Activated CD4-positive, alpha-beta T cell treated with anti-CD3 and anti-CD28 coated beads, Interleukin-2, amount 10 ng/mL, durations not matched to agents 24 days and 14 days (primary cell): ENCODE measurements at regions not wholly inside any gene's neighbourhood (a gene's known extent, or its start where the extent isn't known, plus 50 kb on each side); places are given as distances from the start of the nearest gene placed in this dataset.

Experiments used
- DNase-seq: peaks from one replicate; pipeline ENCODE4 v3.0.0; 2022
- H3K27ac Mint-ChIP-seq: one replicate; pipeline ENCODE4 v1.8.0; 2022; ENCODE audit warnings: mild to moderate bottlenecking, mixed read lengths
- H3K27me3 Mint-ChIP-seq: one replicate; pipeline ENCODE4 v1.8.0; 2022; ENCODE audit warnings: mixed read lengths
- H3K36me3 Mint-ChIP-seq: one replicate; pipeline ENCODE4 v1.8.0; 2022; ENCODE audit warnings: low read depth, mild to moderate bottlenecking, mixed read lengths
- H3K4me1 Mint-ChIP-seq: one replicate; pipeline ENCODE4 v1.8.0; 2021; ENCODE audit warnings: mixed read lengths
- H3K4me3 Mint-ChIP-seq: one replicate; pipeline ENCODE4 v1.8.0; 2022; ENCODE audit warnings: mild to moderate bottlenecking, moderate library complexity, mixed read lengths
- H3K9me3 Mint-ChIP-seq: one replicate; pipeline ENCODE4 v1.8.0; 2021; ENCODE audit warnings: mixed read lengths
- intact Hi-C: fragments of 100-400 bp; cut with micrococcal nuclease; formaldehyde crosslinking; loops from one replicate; pipeline ENCODE4 v1.15.1; 2023

- Mint-ChIP-seq H3K27ac (no peak overlapping the region), H3K4me3 (no peak overlapping the region), H3K4me1 (no peaks in the 10 kb centered on the region), H3K9me3 (no peaks in the 10 kb centered on the region), H3K36me3 (no peaks in the 10 kb centered on the region), H3K27me3 (no peaks in the 10 kb centered on the region)
- intact Hi-C loops: no loop called here
- no peak for DNase-seq
Observed at GRCh38 chr2:153138651-153139375, 339.7 kb downstream of the RPRM start.

- intact Hi-C loops: no loop called here
- H3K36me3 Mint-ChIP-seq: no peaks in the 10 kb centered on the region
- H3K27me3 Mint-ChIP-seq: no peaks in the 10 kb centered on the region
- H3K4me1 Mint-ChIP-seq: no peaks in the 10 kb centered on the region
- no peak overlapping the region for H3K27ac Mint-ChIP-seq
- no peak overlapping the region for H3K4me3 Mint-ChIP-seq
- no peak for DNase-seq
- no peaks in the 10 kb centered on the region for H3K9me3 Mint-ChIP-seq
Observed at GRCh38 chr2:153136216-153136615, 342.3 kb downstream of the RPRM start.

- intact Hi-C loops: no loop called here
- no peak for DNase-seq
- H3K27me3 Mint-ChIP-seq: no peaks in the 10 kb centered on the region
- H3K27ac Mint-ChIP-seq: no peak overlapping the region
- H3K4me1 Mint-ChIP-seq: no peaks in the 10 kb centered on the region
- H3K4me3 Mint-ChIP-seq: no peak overlapping the region
- H3K36me3 Mint-ChIP-seq: no peaks in the 10 kb centered on the region
- no peaks in the 10 kb centered on the region for H3K9me3 Mint-ChIP-seq
Observed at GRCh38 chr2:153134725-153135124, 343.8 kb downstream of the RPRM start.

- Mint-ChIP-seq H3K27ac (no peak overlapping the region), H3K9me3 (no peaks in the 10 kb centered on the region), H3K4me3 (no peak overlapping the region), H3K4me1 (no peaks in the 10 kb centered on the region), H3K36me3 (no peaks in the 10 kb centered on the region), H3K27me3 (no peaks in the 10 kb centered on the region)
- intact Hi-C loops: no loop called here
- no peak for DNase-seq
Observed at GRCh38 chr2:153133716-153134115, 344.8 kb downstream of the RPRM start.

- H3K9me3 Mint-ChIP-seq: peaks cover 3% of the 10 kb centered on the region
- H3K4me1 Mint-ChIP-seq: no peaks in the 10 kb centered on the region
- no peaks in the 10 kb centered on the region for H3K27me3 Mint-ChIP-seq
- H3K4me3 Mint-ChIP-seq: no peak overlapping the region
- H3K27ac Mint-ChIP-seq: no peak overlapping the region
- no peak for DNase-seq
- H3K36me3 Mint-ChIP-seq: no peaks in the 10 kb centered on the region
- intact Hi-C loops: no loop called here
Observed at GRCh38 chr2:153132418-153132817, 346.1 kb downstream of the RPRM start.

GRCh38 chr2:153115141-153115540 lies 363.4 kb downstream of the RPRM start:
- no peak overlapping the region for H3K4me3 Mint-ChIP-seq
- H3K27ac Mint-ChIP-seq: no peak overlapping the region
- intact Hi-C loops: no loop called here
- peaks cover 4% of the 10 kb centered on the region for H3K9me3 Mint-ChIP-seq
- no peaks in the 10 kb centered on the region for H3K36me3 Mint-ChIP-seq
- no peaks in the 10 kb centered on the region for H3K4me1 Mint-ChIP-seq
- no peak for DNase-seq
- H3K27me3 Mint-ChIP-seq: no peaks in the 10 kb centered on the region

GRCh38 chr2:153110486-153110885 lies 368.1 kb downstream of the RPRM start:
- no peaks in the 10 kb centered on the region for H3K9me3 Mint-ChIP-seq
- intact Hi-C loops: no loop called here
- H3K4me1 Mint-ChIP-seq: peaks cover 2% of the 10 kb centered on the region
- DNase-seq: no peak
- H3K36me3 Mint-ChIP-seq: no peaks in the 10 kb centered on the region
- H3K27ac Mint-ChIP-seq: no peak overlapping the region
- H3K27me3 Mint-ChIP-seq: no peaks in the 10 kb centered on the region
- no peak overlapping the region for H3K4me3 Mint-ChIP-seq

GRCh38 chr2:153109793-153110192 lies 368.8 kb downstream of the RPRM start:
- Mint-ChIP-seq H3K4me1 (peaks cover 2% of the 10 kb centered on the region), H3K9me3 (no peaks in the 10 kb centered on the region), H3K27ac (no peak overlapping the region), H3K27me3 (no peaks in the 10 kb centered on the region), H3K4me3 (no peak overlapping the region), H3K36me3 (no peaks in the 10 kb centered on the region)
- DNase-seq: no peak
- intact Hi-C loops: no loop called here

GRCh38 chr2:153106802-153107477 lies 371.6 kb downstream of the RPRM start:
- intact Hi-C loops: no loop called here
- no peak overlapping the region for H3K27ac Mint-ChIP-seq

GRCh38 chr2:153105829-153106578 lies 372.6 kb downstream of the RPRM start:
- no peak overlapping the region for H3K4me3 Mint-ChIP-seq
- no peaks in the 10 kb centered on the region for H3K27me3 Mint-ChIP-seq
- peaks cover 2% of the 10 kb centered on the region for H3K4me1 Mint-ChIP-seq
- no peak overlapping the region for H3K27ac Mint-ChIP-seq
- DNase-seq: no peak
- no peaks in the 10 kb centered on the region for H3K36me3 Mint-ChIP-seq
- intact Hi-C loops: no loop called here
- no peaks in the 10 kb centered on the region for H3K9me3 Mint-ChIP-seq

More at GRCh38 chr2:153106802-153107477, 371.6 kb downstream of the RPRM start:
- H3K4me3 Mint-ChIP-seq: peak overlapping the region; percentile 15
- H3K9me3 Mint-ChIP-seq: no peaks in the 10 kb centered on the region
- H3K27me3 Mint-ChIP-seq: no peaks in the 10 kb centered on the region
- DNase-seq: no peak
- peaks cover 2% of the 10 kb centered on the region for H3K4me1 Mint-ChIP-seq
- no peaks in the 10 kb centered on the region for H3K36me3 Mint-ChIP-seq

GRCh38 chr2:153101187-153101586 lies 377.4 kb downstream of the RPRM start:
- H3K27ac Mint-ChIP-seq: no peak overlapping the region
- peaks cover 4% of the 10 kb centered on the region for H3K9me3 Mint-ChIP-seq
- H3K27me3 Mint-ChIP-seq: no peaks in the 10 kb centered on the region
- intact Hi-C loops: no loop called here
- H3K4me3 Mint-ChIP-seq: no peak overlapping the region
- H3K4me1 Mint-ChIP-seq: no peaks in the 10 kb centered on the region
- H3K36me3 Mint-ChIP-seq: no peaks in the 10 kb centered on the region
- no peak for DNase-seq

GRCh38 chr2:153100151-153100550 lies 378.4 kb downstream of the RPRM start:
- Mint-ChIP-seq H3K4me3 (no peak overlapping the region), H3K9me3 (peaks cover 4% of the 10 kb centered on the region), H3K27me3 (no peaks in the 10 kb centered on the region), H3K36me3 (no peaks in the 10 kb centered on the region), H3K4me1 (no peaks in the 10 kb centered on the region), H3K27ac (no peak overlapping the region)
- no peak for DNase-seq
- intact Hi-C loops: no loop called here

GRCh38 chr2:153098073-153098472 lies 379.7 kb downstream of the ARL6IP6 start:
- DNase-seq: no peak
- Mint-ChIP-seq H3K36me3 (no peaks in the 10 kb centered on the region), H3K9me3 (peaks cover 8% of the 10 kb centered on the region), H3K4me3 (no peak overlapping the region), H3K27me3 (no peaks in the 10 kb centered on the region), H3K27ac (no peak overlapping the region), H3K4me1 (no peaks in the 10 kb centered on the region)
- intact Hi-C loops: no loop called here

GRCh38 chr2:153096272-153096671 lies 377.9 kb downstream of the ARL6IP6 start:
- Mint-ChIP-seq H3K9me3 (peaks cover 8% of the 10 kb centered on the region), H3K27me3 (no peaks in the 10 kb centered on the region), H3K36me3 (no peaks in the 10 kb centered on the region), H3K4me3 (no peak overlapping the region), H3K27ac (no peak overlapping the region), H3K4me1 (no peaks in the 10 kb centered on the region)
- DNase-seq: no peak
- intact Hi-C loops: no loop called here
